CD4-positive, alpha-beta T cell treated with Interleukin-6 at 100 ng/mL for 8 hours (primary cell): ENCODE measurements at regions not wholly inside any gene's neighbourhood (a gene's known extent, or its start where the extent isn't known, plus 50 kb on each side); places are given as distances from the start of the nearest gene placed in this dataset.
"Not testable (repeated sequence)": the region's sequence is repeated elsewhere in the genome, so short reads cannot be mapped to it uniquely, and the experiment has no call there.

Source experiments
- DNase-seq: peaks from one replicate; pipeline ENCODE4 v3.0.0-alpha.2; 2020; ENCODE audit warnings: mixed read lengths, low spot score

GRCh38 chr1:172754609-172755008 is 95.7 kb downstream of the FASLG start:
- DNase-seq: no peak

GRCh38 chr1:172755099-172755498 is 96.2 kb downstream of the FASLG start:
- DNase-seq: no peak

- no peak for DNase-seq
These were observed 97.1 kb downstream of the FASLG start for GRCh38 chr1:172756024-172756423.

GRCh38 chr1:172758259-172758658 is 99.4 kb downstream of the FASLG start:
- no peak for DNase-seq

- no peak for DNase-seq
These were observed 101.2 kb downstream of the FASLG start for GRCh38 chr1:172760121-172760520.

- no peak for DNase-seq
These were observed 102.9 kb downstream of the FASLG start for GRCh38 chr1:172761581-172762486.

- no peak for DNase-seq
These were observed 104.2 kb downstream of the FASLG start for GRCh38 chr1:172763057-172763456.

- peak; percentile 58 for DNase-seq
These were observed 105.5 kb downstream of the FASLG start for GRCh38 chr1:172764378-172764777.

- DNase-seq: no peak
These were observed 107.6 kb downstream of the FASLG start for GRCh38 chr1:172766462-172766861.

GRCh38 chr1:172770071-172770470 is 111.2 kb downstream of the FASLG start:
- DNase-seq: no peak

GRCh38 chr1:172774561-172774960 is 115.7 kb downstream of the FASLG start:
- no peak for DNase-seq

- DNase-seq: no peak
These were observed 116.7 kb downstream of the FASLG start for GRCh38 chr1:172775606-172776005.

GRCh38 chr1:172776071-172776470 is 117.2 kb downstream of the FASLG start:
- no peak for DNase-seq

- DNase-seq: no peak
These were observed 118.9 kb downstream of the FASLG start for GRCh38 chr1:172777767-172778166.

- DNase-seq: peak; percentile 27
These were observed 119.9 kb downstream of the FASLG start for GRCh38 chr1:172778456-172779455.

- no peak for DNase-seq
These were observed 120.6 kb downstream of the FASLG start for GRCh38 chr1:172779491-172779890.

- DNase-seq: no peak
These were observed 122.7 kb downstream of the FASLG start for GRCh38 chr1:172781513-172782140.

- DNase-seq: no peak
These were observed 130.9 kb downstream of the FASLG start for GRCh38 chr1:172789840-172790239.

- no peak for DNase-seq
These were observed 131.3 kb downstream of the FASLG start for GRCh38 chr1:172790245-172790644.

GRCh38 chr1:172793823-172794222 is 134.9 kb downstream of the FASLG start:
- DNase-seq: no peak

- no peak for DNase-seq
These were observed 136.8 kb downstream of the FASLG start for GRCh38 chr1:172795741-172796140.

GRCh38 chr1:172799804-172800203 is 140.9 kb downstream of the FASLG start:
- DNase-seq: not testable (repeated sequence)
